Heart right ventricle (tissue), 16 donors: ENCODE measurements at regions not wholly inside any gene's neighbourhood (a gene's known extent, or its start where the extent isn't known, plus 50 kb on each side); places are given as distances from the start of the nearest gene placed in this dataset.

Experiments
- ATAC-seq, 8 donors: fragments of 200-7000 bp; cut with Tn5 transposase; one replicate each; pipeline ENCODE4 v1.9.1; 2020; ENCODE audit warnings: mild to moderate bottlenecking in 8 of 8, moderate library complexity in 8 of 8, moderate number of reproducible peaks in 1 of 8
- DNase-seq, 2 donors: peaks; one replicate each; pipeline ENCODE4 v3.0.0-alpha.2; 2020
- H3K27ac ChIP-seq, 10 donors: fragments of 200-600 bp; sonication (generic) in 2 of 10; one replicate each; pipeline versions ENCODE4 v1.5.0 to v1.8.0; 2020 to 2022; ENCODE audit warnings: mild to moderate bottlenecking in 3 of 10
- H3K27me3 ChIP-seq, 7 donors: fragments of 200-600 bp; one replicate each; pipeline ENCODE4 v1.8.0; 2021 to 2022; ENCODE audit warnings: mild to moderate bottlenecking in 2 of 7
- H3K36me3 ChIP-seq, 9 donors: fragments of 200-600 bp; sonication (generic) in 1 of 9; one replicate each; pipeline versions ENCODE4 v1.5.0 to v1.8.0; 2020 to 2022; ENCODE audit warnings: mild to moderate bottlenecking in 2 of 9
- H3K4me1 ChIP-seq, 9 donors: fragments of 200-600 bp; sonication (generic) in 1 of 9; one replicate each; pipeline versions ENCODE4 v1.5.0 to v1.8.0; 2020 to 2022; ENCODE audit warnings: mild to moderate bottlenecking in 4 of 9
- H3K4me3 ChIP-seq, 10 donors: fragments of 200-600 bp; sonication (generic) in 2 of 10; one replicate each; pipeline versions ENCODE4 v1.5.0 to v1.8.0; 2020 to 2022; ENCODE audit warnings: mild to moderate bottlenecking in 7 of 10, moderate library complexity in 2 of 10
- H3K9me3 ChIP-seq, 11 donors: fragments of 200-600 bp in 10 of 11; sonication (generic) in 2 of 11; one replicate each; pipeline versions ENCODE4 v1.5.0 to v1.8.0; 2013 to 2022; ENCODE audit warnings: mild to moderate bottlenecking in 2 of 11, control low read depth in 1 of 11, moderate library complexity in 1 of 11
- CTCF ChIP-seq, 9 donors: fragments of 200-600 bp; sonication (generic) in 2 of 9; IDR thresholded peaks; one replicate each; pipeline versions ENCODE4 v1.5.0 to v1.8.0; 2021 to 2022; ENCODE audit warnings: antibody characterized with exemption in 9 of 9, mild to moderate bottlenecking in 5 of 9, moderate library complexity in 1 of 9
- WGBS, 2 donors: extraction: QIAGEN DNeasy Blood & Tissue Kit; methylation state at CpG; one replicate each; pipeline ENCODE4 v1.1.7; 2013; ENCODE audit warnings: inconsistent platforms in 1 of 2; 5-methylcytosine and 5-hydroxymethylcytosine counted together
- intact Hi-C, 10 donors: fragments of 100-400 bp; cut with DNase I; formaldehyde crosslinking; loops; one replicate each; pipeline versions ENCODE4 v1.11.1 to v1.14.2; 2022
- donor health status: Arrhythmogenic right ventricular cardiomyopathy.
- donor health status: ischemic (EF 13 %, LVEDD 7.1; RV severe dilation, severe dysfunction).
- donor health status: healthy with polysubstance abuse.
- donor health status: DM: no; HTN: yes; CAD: no.
- donor health status: DM: no; HTN: no; CAD: no.
- donor health status: ischemic (EF 25% LVEDD 6.9; RV normal size, moderate dysfunction).
- donor health status: ischemic (EF 25% LVEDD 5.7; RV mildly dilated, moderate dysfunction).
- donor health status: healthy.
- donor health status: DM: yes; HTN: yes; CAD: no.
- donor health status: Ischemic cardiomyopathy.
- donor health status: ischemic (EF 35%, LVEDD 5.7; RV mildly dilated, moderate dysfunction).
- donor health status: nonischemic (EF 11% LVEDD 7.7; RV severe dilation, severe dysfunction).
- donor health status: DM: yes; HTN: yes; CAD: no.
- donor health status: PGD.
- donor health status: ischemic (EF 29% LVEDD 5.4; RV normal size, mild dysfunction).
- donor health status: nonischemic (EF 23%, LVEDD 6.1; RV moderate dilation, normal function).

GRCh38 chr5:89849830-89850512 lies 559.6 kb downstream of the CETN3 start:
- ATAC-seq = no peak
- no peak overlapping the region for H3K4me3 ChIP-seq
- H3K4me1 ChIP-seq = peaks cover 0 to 8% (median 0%) of the 10 kb centered on the region in 9 donors
- no peak for TF ChIP-seq CTCF (IDR thresholded peaks at IDR 0.05)
- H3K36me3 ChIP-seq = no peaks in the 10 kb centered on the region
- no peaks in the 10 kb centered on the region for H3K9me3 ChIP-seq
- DNase-seq = no peak
- H3K27me3 ChIP-seq = no peaks in the 10 kb centered on the region
- 25 to 60% methylated on average over 1 of the region's 1 CpG for whole genome bisulfite sequencing, 2 donors
- no peak overlapping the region for H3K27ac ChIP-seq
- intact Hi-C loops = no loop called here

DNA sequence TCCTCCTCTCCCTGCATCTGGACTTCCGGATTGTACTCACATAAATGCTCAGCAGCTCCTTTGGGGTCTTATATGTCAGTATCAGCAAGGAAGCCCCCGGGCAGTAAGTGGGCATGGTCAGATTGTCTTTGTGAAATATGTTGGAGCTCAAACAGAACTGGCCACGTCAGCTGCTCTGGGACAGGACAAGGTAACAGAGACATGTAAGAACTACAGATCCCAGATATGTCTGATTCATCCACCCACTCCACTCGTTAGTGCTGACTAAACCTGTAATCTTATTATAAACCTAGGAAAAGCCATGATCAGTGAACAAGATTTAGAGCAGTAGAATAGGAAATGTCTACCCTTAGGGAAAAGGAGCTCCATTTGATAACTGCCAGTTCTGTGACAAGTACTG lies 561.8 kb downstream of the CETN3 start:
- DNase-seq (no peak), ATAC-seq (no peak)
- Histone ChIP-seq H3K4me1 (peaks cover 0 to 8% (median 0%) of the 10 kb centered on the region in 9 donors), H3K36me3 (no peaks in the 10 kb centered on the region), H3K9me3 (no peaks in the 10 kb centered on the region), H3K4me3 (no peak overlapping the region), H3K27ac (no peak overlapping the region), H3K27me3 (no peaks in the 10 kb centered on the region)
- 87% methylated on average over 4 of the region's 4 CpGs for WGBS, 2 donors
- TF ChIP-seq CTCF (IDR thresholded peaks at IDR 0.05) = no peak
- intact Hi-C loops = no loop called here

DNA sequence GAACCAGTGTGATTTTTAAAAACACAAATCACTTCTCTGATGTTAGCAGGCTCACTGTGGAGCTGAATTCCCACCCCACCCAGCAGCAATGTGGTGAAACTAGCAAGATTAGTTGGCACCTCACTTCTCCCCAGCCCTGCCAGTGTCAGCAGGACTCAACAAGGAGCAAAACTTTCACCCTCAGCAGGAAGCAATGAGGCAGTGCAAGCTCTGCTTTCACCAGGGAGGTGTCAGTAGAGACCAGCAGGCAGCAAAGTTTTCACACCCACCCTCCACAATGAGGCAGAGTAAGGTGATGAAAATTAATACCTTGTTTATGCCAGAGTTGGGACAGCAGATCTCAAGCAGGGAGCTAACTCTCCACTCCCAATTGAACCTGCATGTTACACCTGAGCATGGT lies 565.0 kb downstream of the CETN3 start:
- no peak overlapping the region for H3K27ac ChIP-seq
- no peak for TF ChIP-seq CTCF (IDR thresholded peaks at IDR 0.05)
- DNase-seq (no peak), ATAC-seq (no peak)
- no peaks in the 10 kb centered on the region for H3K27me3 ChIP-seq
- intact Hi-C loops = no loop called here
- no peak overlapping the region for H3K4me3 ChIP-seq
- no peaks in the 10 kb centered on the region for H3K36me3 ChIP-seq
- peaks cover 0 to under 1% (median 0%) of the 10 kb centered on the region in 9 donors for H3K4me1 ChIP-seq
- no peaks in the 10 kb centered on the region for H3K9me3 ChIP-seq

DNA sequence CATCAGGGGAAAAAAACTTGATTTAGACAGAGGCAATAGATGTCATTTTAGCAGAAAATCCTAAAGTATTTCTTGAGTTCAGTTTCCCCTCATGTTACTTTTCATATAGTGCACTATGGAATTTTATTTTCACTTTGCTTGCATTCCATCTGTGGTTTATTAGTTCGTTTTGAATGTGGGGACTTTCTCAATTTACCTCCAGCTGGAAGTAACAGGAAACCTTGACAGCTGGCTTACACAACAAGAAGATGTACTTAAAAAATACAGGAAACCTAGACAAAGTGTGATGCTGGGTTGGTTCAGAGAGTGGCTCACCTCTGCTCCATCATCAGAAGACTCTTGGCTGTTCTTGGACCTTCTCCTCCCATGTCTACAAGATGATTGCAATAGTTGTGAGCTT lies 567.0 kb downstream of the CETN3 start:
- ATAC-seq (no peak), DNase-seq (no peak)
- Histone ChIP-seq H3K4me1 (no peaks in the 10 kb centered on the region), H3K27me3 (no peaks in the 10 kb centered on the region), H3K4me3 (no peak overlapping the region), H3K27ac (no peak overlapping the region), H3K9me3 (no peaks in the 10 kb centered on the region), H3K36me3 (no peaks in the 10 kb centered on the region)
- intact Hi-C loops = no loop called here
- WGBS, 2 donors = 45% methylated on average over 1 of the region's 1 CpG
- no peak for TF ChIP-seq CTCF (IDR thresholded peaks at IDR 0.05)
